ENCODE measurements at regions not wholly inside any gene's neighbourhood (a gene's known extent, or its start where the extent isn't known, plus 50 kb on each side); places are given as distances from the start of the nearest gene placed in this dataset.

DNA sequence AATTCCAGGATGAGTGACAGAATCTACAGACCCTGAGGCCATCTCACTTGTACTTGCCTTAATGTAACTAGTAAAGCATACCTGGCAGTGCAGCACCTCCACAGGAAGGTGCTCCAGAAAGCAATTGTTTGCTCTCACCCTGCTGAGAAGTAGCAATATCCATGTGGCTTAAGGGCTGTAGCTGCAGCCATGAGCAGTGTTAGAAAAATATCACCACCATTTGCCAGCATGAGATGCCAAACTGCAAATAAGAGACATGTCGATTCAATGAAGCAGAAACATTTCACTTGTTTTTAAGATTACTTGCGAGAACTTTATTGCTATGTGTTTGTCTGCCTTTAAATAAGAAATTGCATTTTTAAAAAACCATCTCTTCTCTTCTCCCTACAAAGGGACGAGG lies 151.5 kb downstream of the PRL start:
- TF ChIP-seq, protein P1, sequence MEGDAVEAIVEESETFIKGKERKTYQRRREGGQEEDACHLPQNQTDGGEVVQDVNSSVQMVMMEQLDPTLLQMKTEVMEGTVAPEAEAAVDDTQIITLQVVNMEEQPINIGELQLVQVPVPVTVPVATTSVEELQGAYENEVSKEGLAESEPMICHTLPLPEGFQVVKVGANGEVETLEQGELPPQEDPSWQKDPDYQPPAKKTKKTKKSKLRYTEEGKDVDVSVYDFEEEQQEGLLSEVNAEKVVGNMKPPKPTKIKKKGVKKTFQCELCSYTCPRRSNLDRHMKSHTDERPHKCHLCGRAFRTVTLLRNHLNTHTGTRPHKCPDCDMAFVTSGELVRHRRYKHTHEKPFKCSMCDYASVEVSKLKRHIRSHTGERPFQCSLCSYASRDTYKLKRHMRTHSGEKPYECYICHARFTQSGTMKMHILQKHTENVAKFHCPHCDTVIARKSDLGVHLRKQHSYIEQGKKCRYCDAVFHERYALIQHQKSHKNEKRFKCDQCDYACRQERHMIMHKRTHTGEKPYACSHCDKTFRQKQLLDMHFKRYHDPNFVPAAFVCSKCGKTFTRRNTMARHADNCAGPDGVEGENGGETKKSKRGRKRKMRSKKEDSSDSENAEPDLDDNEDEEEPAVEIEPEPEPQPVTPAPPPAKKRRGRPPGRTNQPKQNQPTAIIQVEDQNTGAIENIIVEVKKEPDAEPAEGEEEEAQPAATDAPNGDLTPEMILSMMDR (IDR thresholded peaks at IDR 0.05) = no peak
- TF ChIP-seq POLR2A (IDR thresholded peaks at IDR 0.05) = no peak
